SKM-1 (cell line): ENCODE measurements at regions not wholly inside any gene's neighbourhood (a gene's known extent, or its start where the extent isn't known, plus 50 kb on each side); places are given as distances from the start of the nearest gene placed in this dataset.

Experiments
- DNase-seq: peaks from one replicate; lab custom pipeline; 2025; ENCODE audit not compliant: unreplicated experiment; lab: John Stamatoyannopoulos, UW

DNA sequence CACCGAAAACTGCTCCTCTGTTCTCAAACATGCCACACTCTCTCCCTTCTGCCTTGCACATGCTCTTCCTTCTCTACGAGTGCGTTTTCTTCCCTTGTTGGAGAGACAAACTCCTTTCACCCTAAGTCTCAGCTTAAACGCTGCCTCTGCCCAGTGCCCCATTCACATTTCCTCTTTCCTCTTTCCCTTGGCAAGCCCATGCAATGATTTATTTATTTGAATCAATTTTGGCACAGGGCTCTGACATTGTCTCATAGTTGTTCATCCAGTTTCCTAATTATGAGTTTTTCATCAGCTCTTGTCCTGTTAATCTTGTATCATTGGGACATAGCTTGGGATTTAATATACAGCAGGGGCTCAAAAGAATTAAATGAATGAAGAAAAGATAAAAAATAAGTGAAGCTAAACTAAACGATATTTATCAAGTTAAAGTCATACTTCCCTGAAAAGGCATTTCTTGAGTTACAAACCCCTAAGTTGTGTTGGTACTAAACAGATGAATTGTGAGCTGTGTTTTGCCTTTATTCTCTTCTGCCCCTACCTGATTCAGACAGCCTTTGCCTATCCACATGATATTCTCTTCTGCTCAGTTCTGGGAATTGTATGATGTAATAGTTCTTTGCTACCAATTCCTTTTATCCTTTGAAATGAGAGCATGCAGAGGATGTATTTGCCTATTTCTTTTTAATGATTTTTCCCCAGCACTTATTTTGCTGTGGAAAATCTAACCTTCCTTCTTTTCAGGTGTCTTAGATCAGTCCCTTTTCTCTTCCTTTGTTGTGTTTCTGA lies 704.4 kb downstream of the UTRN start:
- DNase-seq: no peak

DNA sequence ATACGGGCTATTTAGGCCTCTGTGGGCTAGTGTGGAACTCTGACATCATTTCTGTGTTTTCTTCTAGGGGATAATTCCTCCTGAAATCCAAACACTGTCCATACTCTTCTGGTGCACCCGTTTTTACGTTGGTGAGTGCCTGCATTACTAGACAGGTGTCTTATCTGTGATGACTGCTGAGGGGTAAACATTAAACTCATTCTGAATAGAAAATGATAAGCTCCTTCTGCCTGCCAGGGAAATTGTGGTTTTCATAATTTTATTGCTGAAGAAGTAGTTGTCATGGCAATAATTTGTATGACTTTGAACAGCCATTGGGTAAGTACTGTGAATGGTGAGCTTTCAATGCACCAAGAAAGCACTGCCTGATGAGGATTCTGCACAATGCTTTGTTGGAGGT lies 705.6 kb downstream of the UTRN start:
- DNase-seq: no peak

DNA sequence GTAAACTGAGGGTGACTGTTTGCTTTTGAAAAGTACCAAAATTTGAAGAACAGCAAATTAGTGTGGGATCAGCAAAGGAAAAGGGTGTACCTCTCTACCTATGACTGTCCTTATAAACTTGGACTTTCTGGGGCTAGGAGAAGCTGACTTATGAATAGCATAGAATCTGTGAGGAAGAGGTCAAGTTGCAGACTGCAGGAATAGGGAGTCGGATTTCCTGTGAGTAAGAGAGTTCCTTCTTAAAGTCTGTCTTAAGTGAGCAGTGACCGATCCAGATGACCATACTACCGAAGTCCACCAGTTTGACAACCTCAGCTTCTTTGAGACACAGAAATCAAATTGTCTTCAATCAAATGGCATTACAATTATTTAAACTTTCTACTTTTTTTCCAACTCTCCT lies 708.7 kb downstream of the UTRN start:
- DNase-seq: no peak

DNA sequence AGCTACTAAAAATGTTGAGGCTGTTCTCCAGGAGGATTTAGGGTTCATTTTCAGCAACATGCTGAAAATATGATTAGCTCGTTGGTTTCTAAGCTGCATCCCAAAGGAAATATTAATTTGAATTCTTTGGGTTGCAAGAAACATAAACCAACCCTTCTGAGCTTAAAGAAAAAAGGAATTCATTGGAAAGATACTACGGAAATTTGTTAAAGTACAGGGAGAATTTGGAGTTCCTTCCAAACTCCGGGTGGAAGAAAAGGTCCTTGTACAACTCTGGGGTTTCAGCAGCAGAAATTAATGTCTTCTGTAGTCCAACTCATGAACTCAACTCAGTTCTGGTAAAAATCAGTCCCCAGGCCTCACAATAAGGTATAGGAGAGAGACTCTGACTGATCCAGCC lies 712.9 kb downstream of the UTRN start:
- no peak for DNase-seq

DNA sequence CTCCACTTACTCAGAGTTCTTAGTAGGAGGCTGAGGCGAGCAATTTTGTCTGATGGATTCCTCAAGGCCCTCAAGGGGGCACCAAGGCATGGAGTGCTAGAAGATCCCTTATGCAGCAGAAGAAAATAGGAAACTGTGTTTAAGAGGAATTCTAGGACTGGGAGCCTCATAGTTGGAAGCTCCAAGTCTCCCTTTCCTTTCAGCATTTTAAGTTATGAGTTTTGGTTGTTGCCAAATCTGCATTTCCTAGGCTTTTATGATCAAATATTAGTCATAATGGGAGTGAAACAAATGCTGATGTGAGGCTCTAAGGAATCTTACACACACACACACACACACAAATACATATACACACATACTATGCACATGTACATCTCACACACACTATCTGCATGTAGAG lies 714.0 kb downstream of the UTRN start:
- DNase-seq: no peak

DNA sequence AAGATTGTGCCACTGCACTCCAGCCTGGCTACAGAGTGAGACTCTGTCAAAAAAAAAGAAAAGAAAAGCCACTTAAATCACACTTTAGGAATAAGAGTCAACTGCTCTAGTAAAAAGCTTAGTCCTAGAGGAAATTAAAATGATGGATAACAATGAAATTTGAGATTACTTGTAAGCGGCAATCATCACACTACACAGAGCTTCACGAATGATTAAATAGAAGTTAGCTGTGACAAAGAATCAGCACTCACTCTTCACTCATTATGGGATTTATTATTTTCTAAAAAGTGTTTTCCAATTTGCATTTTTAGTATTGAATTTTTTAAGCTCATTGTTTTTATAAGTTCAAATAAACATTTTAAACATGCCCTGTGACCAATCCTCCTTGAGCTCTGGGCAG lies 718.0 kb downstream of the UTRN start:
- DNase-seq: no peak

DNA sequence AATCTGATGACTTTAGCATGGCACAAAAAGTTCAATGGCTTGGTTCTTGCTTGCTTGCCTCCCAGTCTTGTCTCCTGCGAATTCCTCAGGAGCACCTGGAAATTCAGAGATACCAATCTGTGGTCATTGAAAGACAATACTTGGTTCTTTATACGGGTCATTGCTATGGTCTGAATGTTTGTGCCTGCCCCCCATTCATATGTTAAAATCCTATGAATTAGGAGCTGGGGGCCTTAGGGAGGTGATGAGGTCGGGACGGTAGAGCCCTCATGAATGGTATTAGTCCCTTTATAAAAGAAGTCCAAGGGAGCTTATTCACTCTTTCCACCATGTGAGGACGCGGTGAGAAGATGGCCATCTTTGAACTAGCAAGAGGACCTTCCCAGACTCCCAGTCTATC lies 721.8 kb downstream of the UTRN start:
- DNase-seq: no peak

DNA sequence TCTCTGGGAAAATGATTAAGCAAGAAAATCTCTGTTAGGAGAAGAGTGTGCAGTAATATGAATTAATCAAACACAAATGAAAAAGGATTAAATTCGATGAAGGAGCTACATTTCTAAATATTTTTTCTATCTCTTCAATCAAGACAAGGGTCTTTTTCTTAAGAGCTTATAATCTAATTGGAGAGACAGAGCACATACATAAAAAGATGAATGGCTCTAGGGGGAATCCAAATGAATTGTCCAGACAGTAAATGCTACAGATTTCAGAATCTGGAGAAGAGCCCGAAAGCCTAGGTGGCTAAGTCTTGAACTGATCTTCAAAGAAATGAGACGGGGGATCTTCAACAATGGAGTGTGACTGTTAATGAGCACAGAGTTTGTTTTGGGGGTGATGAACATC lies 723.6 kb downstream of the UTRN start:
- no peak for DNase-seq

DNA sequence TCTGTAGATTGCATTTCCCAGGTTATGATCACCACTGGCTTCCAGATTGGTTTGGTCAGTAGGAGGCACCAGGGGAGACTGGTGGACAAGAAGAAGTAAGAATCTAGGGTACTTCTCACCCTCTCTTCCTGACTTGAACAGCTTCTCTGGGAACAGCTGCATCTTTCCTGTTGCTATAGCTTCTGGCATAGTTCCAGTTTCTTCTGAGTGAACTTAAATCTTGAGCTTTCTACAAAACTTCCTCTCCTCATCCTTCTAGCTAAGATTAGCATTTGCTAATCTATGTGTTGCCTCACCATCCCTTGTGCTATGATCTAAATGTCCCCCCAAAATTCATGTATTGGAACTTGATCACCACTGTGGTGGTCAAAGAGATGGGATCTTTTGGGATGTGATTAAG lies 724.6 kb downstream of the UTRN start:
- no peak for DNase-seq

DNA sequence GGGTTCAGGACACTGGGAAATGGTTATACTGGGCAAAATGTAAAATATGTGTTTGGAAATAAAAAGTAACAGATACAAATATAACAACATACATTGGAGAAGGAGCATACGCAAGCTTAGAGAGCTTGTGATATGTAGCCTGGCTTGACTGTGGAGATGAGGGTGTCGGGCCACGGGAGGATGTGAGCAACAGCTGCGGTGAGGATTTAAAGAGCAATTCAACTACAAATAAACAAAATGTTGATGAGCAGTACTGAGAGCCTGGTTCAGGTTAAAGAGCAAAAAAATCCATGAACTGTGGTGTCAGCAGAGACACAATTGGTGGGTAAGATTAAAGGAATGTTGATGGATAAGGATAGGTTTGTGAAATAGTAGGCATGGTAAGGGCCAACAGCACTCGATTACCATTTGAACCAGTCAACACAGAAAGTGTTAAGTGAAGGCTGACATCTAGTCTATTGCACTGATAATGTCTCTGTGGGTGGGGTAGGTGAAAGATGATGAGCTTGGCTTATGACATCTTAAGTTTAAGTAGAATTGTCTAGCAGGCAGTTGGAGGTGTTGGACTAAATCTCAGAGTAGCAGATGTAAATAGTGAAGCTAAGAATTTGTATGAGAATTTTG lies 723.2 kb downstream of the EPM2A start:
- DNase-seq: no peak

DNA sequence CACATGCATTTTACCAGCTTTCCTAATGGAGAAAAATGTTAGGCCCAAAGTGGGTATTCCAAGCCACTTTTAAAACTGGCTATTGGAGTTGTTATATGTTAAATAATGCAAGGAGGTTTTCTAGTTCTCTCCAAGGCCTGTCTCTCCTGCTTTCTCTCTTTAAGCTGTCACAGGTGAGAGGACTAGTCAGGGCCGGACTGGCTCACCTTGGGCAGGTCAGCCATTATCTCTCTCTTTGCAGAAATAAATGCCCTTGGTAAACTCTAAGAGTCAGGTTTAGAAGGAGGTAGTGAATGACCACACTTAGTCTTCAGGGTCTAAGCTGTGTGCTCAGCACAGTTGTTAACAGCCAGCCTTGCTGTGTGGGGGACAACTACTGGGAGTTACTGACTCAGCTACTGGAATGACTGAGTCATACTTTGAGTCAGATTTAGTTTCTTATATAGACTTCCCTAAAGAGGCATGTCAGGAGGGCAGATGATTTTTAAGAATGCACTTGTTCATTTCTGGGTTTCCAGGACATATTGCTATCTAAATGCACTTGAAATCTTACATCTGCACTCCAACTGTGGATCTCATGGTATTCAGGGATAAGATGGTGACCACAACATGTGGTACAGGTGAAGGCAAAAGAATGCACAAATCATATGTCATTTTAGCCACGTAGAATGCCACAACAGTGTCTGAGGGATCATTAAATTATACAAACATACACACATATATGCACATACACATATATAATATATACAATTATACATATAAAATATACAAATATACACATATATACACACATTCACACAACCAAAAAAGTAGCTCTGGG lies 719.4 kb downstream of the EPM2A start:
- DNase-seq: no peak

DNA sequence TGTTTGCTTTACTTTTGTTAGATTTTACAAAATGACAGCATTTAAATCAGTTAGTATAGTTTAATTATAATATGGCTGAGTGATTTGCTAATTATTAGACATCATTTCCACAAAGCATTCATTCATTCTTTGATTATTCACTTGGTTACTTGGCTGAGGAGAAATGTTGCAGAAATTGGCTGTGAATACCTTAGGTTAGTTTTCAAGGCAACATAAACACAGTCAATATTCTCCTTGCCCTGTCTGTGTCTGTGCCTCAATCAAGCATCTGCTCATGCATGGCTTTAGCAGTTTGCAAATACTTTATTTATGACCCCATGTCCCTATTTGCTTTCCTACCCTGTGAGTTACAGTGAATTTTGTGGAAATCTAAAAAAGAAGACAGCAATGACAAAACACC lies 718.3 kb downstream of the EPM2A start:
- no peak for DNase-seq

DNA sequence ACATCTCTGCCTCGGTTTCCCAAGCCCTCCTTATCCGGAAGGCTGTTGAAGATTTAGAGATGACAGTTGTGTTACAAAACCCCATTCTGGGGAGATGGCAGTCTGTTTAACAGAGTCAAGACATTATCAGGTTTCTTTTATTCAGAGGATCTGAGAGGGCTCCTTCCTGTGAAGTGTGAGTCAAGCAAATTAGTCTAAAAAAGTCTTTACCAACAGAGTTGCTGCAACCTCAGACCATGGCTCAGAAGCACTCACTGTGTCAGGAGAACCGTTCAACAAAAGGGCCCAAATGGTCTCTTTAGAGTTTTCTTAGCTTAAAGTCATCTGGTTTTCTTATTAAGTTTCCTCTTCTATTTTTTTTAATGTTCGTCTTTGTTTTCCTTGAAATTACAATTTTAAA lies 717.8 kb downstream of the EPM2A start:
- no peak for DNase-seq

DNA sequence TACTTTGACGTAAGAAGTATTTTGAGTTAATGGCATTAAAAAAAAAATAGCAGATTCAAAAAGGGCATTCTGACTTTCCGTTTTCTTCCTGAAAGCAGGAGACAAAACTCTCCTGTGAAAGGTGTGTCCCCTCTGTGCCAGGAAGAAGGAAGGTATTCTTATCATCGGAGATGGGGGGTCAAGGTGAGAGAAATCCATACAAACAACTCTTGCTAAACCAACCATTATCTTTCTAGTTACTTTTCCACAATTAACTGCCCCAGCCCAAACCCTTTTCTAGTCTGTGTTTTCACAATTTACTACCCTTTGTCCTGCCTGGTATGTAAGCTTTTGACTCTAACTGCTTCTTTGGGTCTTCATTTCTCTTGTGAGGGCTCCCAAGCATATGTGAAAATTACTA lies 717.3 kb downstream of the EPM2A start:
- no peak for DNase-seq

DNA sequence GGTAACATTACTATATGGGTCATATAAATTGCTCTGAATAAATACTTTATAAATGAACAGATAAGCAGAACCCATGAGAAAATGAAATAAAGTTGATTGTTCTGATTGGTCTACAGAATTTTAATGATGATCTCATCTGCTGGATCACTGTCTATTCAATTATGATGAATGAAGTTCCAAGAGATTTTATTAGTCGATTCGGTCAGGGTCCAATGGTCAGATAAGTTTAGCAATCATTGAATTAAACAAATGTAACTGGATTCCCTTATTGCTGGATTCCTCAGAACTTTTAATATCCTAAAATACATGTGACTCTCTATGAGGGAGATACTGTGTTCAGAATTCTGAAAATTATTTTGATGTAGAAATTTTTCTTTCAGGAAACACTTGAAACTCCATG lies 715.2 kb downstream of the EPM2A start:
- no peak for DNase-seq

DNA sequence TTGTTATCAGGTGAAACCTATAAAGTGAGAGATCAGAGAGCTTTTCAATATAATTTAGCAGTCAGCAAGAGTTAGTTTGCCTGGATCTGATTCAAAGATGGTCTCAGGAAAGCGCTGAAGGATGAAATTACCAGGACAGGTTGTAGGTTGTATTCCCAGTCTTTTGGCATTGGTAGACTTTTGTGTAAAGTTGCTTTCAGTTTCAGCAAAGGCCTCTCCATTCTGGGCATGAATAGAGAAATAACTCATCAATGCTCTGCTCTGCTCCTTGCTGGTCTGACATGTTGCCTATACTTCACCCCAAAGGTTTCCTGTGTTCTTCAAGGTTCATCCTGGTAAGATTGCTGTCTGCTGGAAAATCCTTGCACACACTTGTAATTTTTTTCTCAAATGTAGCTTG lies 714.8 kb downstream of the EPM2A start:
- DNase-seq: no peak

DNA sequence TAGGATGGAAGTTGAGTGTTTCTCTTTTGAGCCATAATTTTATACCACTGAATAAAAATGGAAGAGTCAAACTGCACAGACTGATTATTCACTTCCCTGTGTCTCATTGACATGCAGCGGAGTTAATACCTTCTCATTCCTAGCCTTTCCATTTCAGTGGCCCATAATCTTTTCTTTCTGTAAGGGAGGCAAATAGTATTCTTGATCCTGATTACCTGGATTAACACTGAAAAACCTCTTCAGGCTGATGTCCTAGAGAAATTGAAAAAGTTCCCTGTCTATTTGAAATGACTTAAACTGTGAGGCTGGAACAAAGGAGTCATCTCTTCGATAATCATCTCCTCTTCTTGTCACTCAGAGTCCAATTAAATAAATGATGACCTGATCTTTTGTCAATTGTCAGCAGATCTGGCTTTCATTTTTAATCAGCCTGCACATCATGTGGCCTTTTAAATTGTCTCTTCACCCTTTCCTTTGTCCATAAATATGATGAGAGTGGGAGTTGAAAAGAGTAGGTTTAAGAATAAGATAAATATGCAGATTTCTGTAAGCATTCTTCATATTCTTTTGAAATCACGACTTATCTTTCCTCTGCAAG lies 713.0 kb downstream of the EPM2A start:
- DNase-seq: no peak

DNA sequence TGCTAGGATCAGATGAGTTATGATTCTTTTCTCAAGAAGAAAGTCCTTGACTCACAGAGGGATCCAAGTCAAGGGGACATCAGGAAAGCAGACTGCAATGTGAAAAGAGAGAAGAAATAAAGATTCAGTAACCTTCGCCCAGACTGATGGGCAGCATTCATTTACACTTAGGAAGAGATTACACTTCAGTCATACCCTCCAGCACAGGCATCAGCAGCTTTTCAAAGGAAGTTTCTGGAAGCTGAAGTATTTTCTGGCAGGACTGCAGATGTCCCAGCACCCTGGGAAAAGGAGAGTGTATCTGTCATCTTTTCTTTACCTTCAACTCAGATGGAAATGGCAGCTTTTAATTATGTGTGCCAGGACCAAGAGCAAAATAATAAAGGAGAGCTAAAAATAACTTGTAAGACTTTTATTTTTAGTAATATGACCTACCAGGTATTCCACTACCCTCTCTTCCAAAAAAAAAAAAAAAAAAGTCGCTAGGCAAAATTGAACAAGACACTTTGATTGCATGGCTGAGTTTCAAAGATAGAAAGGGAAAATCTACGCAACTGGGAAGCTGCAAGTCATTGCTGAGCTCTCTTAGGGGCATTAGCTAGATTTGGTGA lies 712.1 kb downstream of the EPM2A start:
- DNase-seq: no peak

DNA sequence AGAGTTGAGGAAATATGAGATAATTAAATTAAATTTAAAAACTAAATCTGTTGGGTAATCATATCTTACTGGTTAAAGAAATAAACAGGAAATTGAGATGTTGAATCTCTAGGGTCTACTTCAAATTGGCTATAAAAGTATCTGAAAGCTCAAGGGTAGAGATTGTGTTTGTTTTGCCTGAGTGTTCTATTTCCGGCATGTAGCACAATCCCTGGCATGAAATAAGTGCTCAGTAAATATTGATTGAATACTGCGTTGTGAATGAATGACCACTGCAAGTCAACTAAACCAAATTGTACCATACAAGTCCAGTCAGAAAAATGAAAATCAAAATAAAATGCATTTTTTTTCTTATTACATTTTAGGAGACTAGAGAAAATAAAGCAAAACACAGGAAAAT lies 709.8 kb downstream of the EPM2A start:
- no peak for DNase-seq

DNA sequence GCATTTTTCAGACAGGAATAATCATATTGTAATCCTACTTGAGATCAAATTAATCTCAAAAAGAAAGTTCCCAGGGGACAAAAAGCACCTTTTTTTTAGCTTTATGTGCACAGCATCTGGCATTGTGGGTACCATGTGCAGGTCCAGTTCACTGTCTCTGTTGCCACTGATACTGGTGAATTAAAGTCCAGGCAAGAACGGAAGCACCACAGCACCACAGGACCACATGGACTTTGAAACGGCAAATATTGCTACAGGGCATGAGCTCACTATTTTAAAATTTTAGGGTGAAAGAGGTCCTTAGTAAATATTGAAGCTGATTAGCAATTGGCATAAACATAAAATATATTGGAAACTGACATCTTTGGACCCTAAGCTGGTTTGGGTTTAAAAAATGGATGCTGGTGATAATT lies 709.0 kb downstream of the EPM2A start:
- DNase-seq: no peak

DNA sequence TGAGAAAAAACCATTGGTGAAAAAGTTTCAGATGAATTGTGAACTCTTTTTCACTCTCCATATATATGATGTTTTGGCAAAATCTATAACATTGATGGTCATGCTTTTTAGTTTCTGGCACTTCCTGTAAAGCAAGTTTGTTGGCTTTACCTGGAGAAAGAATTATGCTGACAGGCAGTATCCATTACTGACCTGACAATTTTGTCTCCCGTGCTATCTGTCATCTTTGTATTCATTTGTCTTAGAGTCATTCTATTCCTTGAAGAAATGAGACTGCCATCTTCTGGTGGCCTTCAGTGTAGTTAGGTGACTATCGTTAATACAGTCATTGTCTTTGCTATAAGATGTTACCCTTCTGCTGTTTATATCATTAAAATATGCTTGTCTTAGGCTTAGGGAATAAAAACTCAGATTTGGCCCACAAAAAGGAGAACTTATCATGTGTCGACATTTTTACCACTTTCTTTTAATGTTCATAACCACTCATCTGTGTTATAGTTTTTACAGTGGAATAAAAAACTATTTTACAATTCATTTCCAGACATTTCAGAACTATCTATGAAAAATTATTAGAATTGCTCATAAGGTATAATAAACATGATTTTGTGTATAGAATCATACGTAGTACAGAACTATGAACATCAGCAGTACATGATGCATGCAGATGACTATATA lies 707.0 kb downstream of the EPM2A start:
- DNase-seq: no peak
